H1 (cell line): ENCODE measurements at regions not wholly inside any gene's neighbourhood (a gene's known extent, or its start where the extent isn't known, plus 50 kb on each side); places are given as distances from the start of the nearest gene placed in this dataset.

ENCODE experiments used
- CTCF ChIA-PET: fragments of 300-600 bp; sonication (Branson Sonifier 250); formaldehyde crosslinking; loops from one replicate; lab custom pipeline; 2021; ENCODE audit not compliant: partially characterized antibody; lab: Charles Lee
- POLR2A ChIA-PET: fragments of 300-600 bp; sonication (Branson Sonifier 250); formaldehyde crosslinking; loops from one replicate; lab custom pipeline; 2021; ENCODE audit warnings: inconsistent platforms; ENCODE audit not compliant: partially characterized antibody; lab: Charles Lee
- DNase-seq, 2 experiments: peaks; one replicate each; pipeline versions ENCODE4 v3.0.0 to v3.0.0-alpha.2; 2010 to 2022; ENCODE audit warnings: low spot score in 2 of 2, low read depth in 1 of 2, mixed read lengths in 1 of 2
- FAIRE-seq: peaks from 2 replicates; lab custom pipeline; 2011; peaks lifted over from hg19 to GRCh38; lab: Jason Lieb, UNC
- H2AFZ ChIP-seq: 2 replicates; pipeline ENCODE4 v1.8.1; 2012; ENCODE audit warnings: low read length, inconsistent platforms
- H2AK5ac ChIP-seq: 2 replicates; pipeline ENCODE4 v1.6.1; 2013; ENCODE audit warnings: low read depth, low read length
- H2BK120ac ChIP-seq: replicated peaks from 2 replicates; pipeline ENCODE3; 2013; ENCODE audit warnings: low read depth, low read length, inconsistent platforms
- H2BK12ac ChIP-seq: 2 replicates; pipeline ENCODE4 v1.6.1; 2013; ENCODE audit warnings: low read depth, low read length
- H2BK15ac ChIP-seq: 2 replicates; pipeline ENCODE4 v1.6.1; 2013; ENCODE audit warnings: low read length
- H2BK20ac ChIP-seq: 2 replicates; pipeline ENCODE4 v1.6.1; 2013; ENCODE audit warnings: low read length
- H2BK5ac ChIP-seq: 2 replicates; pipeline ENCODE4 v1.6.1; 2013; ENCODE audit warnings: low read depth, low read length
- H3K14ac ChIP-seq: 2 replicates; pipeline ENCODE4 v1.6.1; 2013; ENCODE audit warnings: inconsistent platforms; ENCODE audit not compliant: insufficient read length
- H3K18ac ChIP-seq: 2 replicates; pipeline ENCODE4 v1.6.1; 2013; ENCODE audit warnings: low read length; ENCODE audit errors: extremely low read depth
- H3K23ac ChIP-seq: 2 replicates; pipeline ENCODE4 v1.6.1; 2013; ENCODE audit warnings: inconsistent platforms; ENCODE audit not compliant: insufficient read length
- H3K23me2 ChIP-seq: 2 replicates; pipeline ENCODE4 v1.6.1; 2013; ENCODE audit warnings: low read depth, low read length
- H3K27ac ChIP-seq: 2 replicates; pipeline ENCODE4 v1.6.1; 2011; ENCODE audit warnings: low read depth, low read length, inconsistent platforms
- H3K27me3 ChIP-seq, 4 experiments: replicated peaks in 1 of 4; 1 replicate in 1 of 4; 2 replicates in 3 of 4; pipeline versions ENCODE4 v1.6.1 to v1.8.1; 2011 to 2013; ENCODE audit warnings: low read length in 3 of 4, mild to moderate bottlenecking in 3 of 4, inconsistent platforms in 2 of 4, mixed read lengths in 2 of 4, moderate library complexity in 1 of 4; ENCODE audit not compliant: control insufficient read depth in 3 of 4, insufficient read depth in 3 of 4; ENCODE audit errors: extremely low read depth in 1 of 4
- H3K36me3 ChIP-seq, 4 experiments: 2 replicates each; pipeline versions ENCODE4 v1.6.1 to v1.8.1; 2011 to 2013; ENCODE audit warnings: mild to moderate bottlenecking in 4 of 4, low read length in 3 of 4, moderate library complexity in 2 of 4, control low read depth in 1 of 4, inconsistent platforms in 1 of 4; ENCODE audit not compliant: insufficient read depth in 4 of 4, control insufficient read depth in 2 of 4
- H3K4ac ChIP-seq: replicated peaks from 2 replicates; pipeline ENCODE3; 2013; ENCODE audit warnings: low read length, low read depth, mixed read lengths, inconsistent platforms; ENCODE audit not compliant: insufficient read length
- H3K4me1 ChIP-seq, 4 experiments: replicated peaks in 1 of 4; 1 replicate in 1 of 4; 2 replicates in 3 of 4; pipeline versions ENCODE4 v1.6.1 to v1.8.1; 2011 to 2013; ENCODE audit warnings: low read length in 3 of 4, inconsistent platforms in 2 of 4, mixed read lengths in 1 of 4; ENCODE audit not compliant: insufficient read depth in 4 of 4, control insufficient read depth in 3 of 4
- H3K4me2 ChIP-seq, 2 experiments: 2 replicates each; pipeline versions ENCODE4 v1.6.1 to v1.8.1; 2011 to 2013; ENCODE audit warnings: low read depth in 2 of 2, low read length in 2 of 2, control low read depth in 1 of 2, inconsistent platforms in 1 of 2, mild to moderate bottlenecking in 1 of 2; ENCODE audit not compliant: insufficient read depth in 1 of 2
- H3K4me3 ChIP-seq, 4 experiments: fragments of 200-600, 300-600 bp in 1 of 4; sonication (generic), shearing (Covaris generic), sonication (Bioruptor Twin) in 1 of 4; 2 replicates each; pipeline versions ENCODE4 v1.5.1 to v1.8.1; 2011 to 2016; ENCODE audit warnings: low read length in 4 of 4, low read depth in 3 of 4, control low read depth in 2 of 4, inconsistent platforms in 2 of 4, mild to moderate bottlenecking in 2 of 4, mixed read lengths in 1 of 4, moderate library complexity in 1 of 4; ENCODE audit not compliant: insufficient read depth in 2 of 4; ENCODE audit errors: extremely low read depth in 1 of 4
- H3K56ac ChIP-seq: replicated peaks from 2 replicates; pipeline ENCODE3; 2013; ENCODE audit warnings: low read depth, mild to moderate bottlenecking, mixed read lengths, low read length, inconsistent platforms; ENCODE audit not compliant: insufficient read length
- H3K79me1 ChIP-seq: 2 replicates; pipeline ENCODE4 v1.6.1; 2013; ENCODE audit warnings: low read depth, low read length, control low read depth
- H3K79me2 ChIP-seq, 2 experiments: 2 replicates each; pipeline versions ENCODE4 v1.6.1 to v1.8.1; 2012 to 2013; ENCODE audit warnings: low read length in 2 of 2, mild to moderate bottlenecking in 2 of 2, inconsistent platforms in 1 of 2; ENCODE audit not compliant: insufficient read depth in 2 of 2, control insufficient read depth in 1 of 2
- H3K9ac ChIP-seq, 4 experiments: replicated peaks in 1 of 4; 1 replicate in 1 of 4; 2 replicates in 3 of 4; pipeline versions ENCODE4 v1.6.1 to v1.8.1; 2011 to 2013; ENCODE audit warnings: low read depth in 3 of 4, low read length in 3 of 4, control low read depth in 2 of 4, mild to moderate bottlenecking in 2 of 4, moderate library complexity in 2 of 4, inconsistent platforms in 1 of 4; ENCODE audit errors: extremely low read depth in 1 of 4
- H3K9me3 ChIP-seq, 2 experiments: 2 replicates each; pipeline versions ENCODE4 v1.6.1 to v1.8.1; 2012 to 2013; ENCODE audit warnings: mild to moderate bottlenecking in 2 of 2, moderate library complexity in 2 of 2, control low read depth in 1 of 2, inconsistent platforms in 1 of 2, low read depth in 1 of 2, low read length in 1 of 2, mixed read lengths in 1 of 2; ENCODE audit not compliant: insufficient read depth in 2 of 2
- H4K20me1 ChIP-seq, 2 experiments: replicated peaks in 1 of 2; 2 replicates each; pipeline versions ENCODE3 to v1.8.1; 2011 to 2013; ENCODE audit warnings: inconsistent platforms in 2 of 2, low read length in 2 of 2, mild to moderate bottlenecking in 1 of 2; ENCODE audit not compliant: insufficient read depth in 2 of 2, control insufficient read depth in 1 of 2
- H4K5ac ChIP-seq: 2 replicates; pipeline ENCODE4 v1.6.1; 2013; ENCODE audit warnings: low read length, low read depth, mixed read lengths, inconsistent platforms; ENCODE audit not compliant: insufficient read length
- H4K8ac ChIP-seq: 2 replicates; pipeline ENCODE4 v1.8.0; 2013; ENCODE audit warnings: mild to moderate bottlenecking, moderate library complexity, low read length, inconsistent platforms; ENCODE audit not compliant: insufficient read depth; ENCODE audit errors: extremely low read depth
- H4K91ac ChIP-seq: replicated peaks from 2 replicates; pipeline ENCODE3; 2013; ENCODE audit warnings: low read length, mixed read lengths, inconsistent platforms; ENCODE audit not compliant: insufficient read length
- CTBP2 ChIP-seq: IDR thresholded peaks from 2 replicates; pipeline ENCODE4 v1.7.0; 2011; ENCODE audit warnings: borderline replicate concordance, mild to moderate bottlenecking, moderate library complexity, mixed read lengths, low read length; ENCODE audit not compliant: insufficient read depth, insufficient read length
- EZH2 ChIP-seq: fragments of 200-600 bp; sonication (generic); IDR thresholded peaks from 2 replicates; pipeline ENCODE4 v1.7.1; 2012; ENCODE audit warnings: low read depth, mild to moderate bottlenecking, moderate library complexity, low read length, inconsistent platforms; ENCODE audit not compliant: severe bottlenecking
- JUN ChIP-seq: IDR thresholded peaks from 2 replicates; pipeline ENCODE4 v1.6.1; 2011; ENCODE audit warnings: low read depth, mild to moderate bottlenecking, improper control_type of control experiment, low read length
- RAD21 ChIP-seq, 2 experiments: IDR thresholded peaks in 1 of 2; conservative IDR thresholded peaks in 1 of 2; 2 replicates each; pipeline ENCODE4 v1.6.1; 2011; ENCODE audit warnings: low read depth in 2 of 2, low read length in 2 of 2, improper control_type of control experiment in 1 of 2, inconsistent platforms in 1 of 2, mild to moderate bottlenecking in 1 of 2, moderate library complexity in 1 of 2
- SUZ12 ChIP-seq: fragments of 200-600 bp; sonication (generic); IDR thresholded peaks from 2 replicates; pipeline ENCODE4 v1.6.1; 2012; ENCODE audit warnings: mild to moderate bottlenecking, inconsistent platforms, low read length, moderate library complexity, mixed read lengths
- WGBS, 2 experiments: shearing (Covaris generic) in 1 of 2; methylation state at CpG; one replicate each; pipeline versions ENCODE4 v1.1.6 to v1.1.7; 2013 to 2015; ENCODE audit warnings: low lambda C conversion rate in 2 of 2, mixed read lengths in 2 of 2, inconsistent platforms in 1 of 2, low coverage in 1 of 2, missing lambda C conversion rate in 1 of 2; ENCODE audit not compliant: insufficient replicate concordance in 2 of 2, insufficient coverage in 1 of 2, insufficient read length in 1 of 2; ENCODE audit errors: extremely low coverage in 1 of 2, missing lambda C conversion rate in 1 of 2; 5-methylcytosine and 5-hydroxymethylcytosine counted together
- TF ChIP-seq, protein P1 (sequence below): IDR thresholded peaks from 2 replicates; pipeline ENCODE4 v1.6.1; 2011; ENCODE audit warnings: low read length, improper control_type of control experiment

GRCh38 chr1:38336301-38336923, 289.8 kb upstream of the POU3F1 start:
- POLR2A ChIA-PET = interaction anchor here (1.3 kb wide), 1 partner anchor 52 kb away, joined by 3 read pairs; no protein-coding TSS in a partner anchor
- no peak overlapping the region for H2AFZ ChIP-seq
- CTCF ChIA-PET = interaction anchor here (2.3 kb wide), 1 partner anchor 24 kb away, joined by 7 read pairs; no protein-coding TSS in a partner anchor
- no peak overlapping the region for H2BK12ac ChIP-seq
- DNase-seq (no peak), FAIRE-seq (no peak)
- H3K56ac ChIP-seq = no peak overlapping the region
- TF ChIP-seq JUN = no peak
- TF ChIP-seq, protein P1, sequence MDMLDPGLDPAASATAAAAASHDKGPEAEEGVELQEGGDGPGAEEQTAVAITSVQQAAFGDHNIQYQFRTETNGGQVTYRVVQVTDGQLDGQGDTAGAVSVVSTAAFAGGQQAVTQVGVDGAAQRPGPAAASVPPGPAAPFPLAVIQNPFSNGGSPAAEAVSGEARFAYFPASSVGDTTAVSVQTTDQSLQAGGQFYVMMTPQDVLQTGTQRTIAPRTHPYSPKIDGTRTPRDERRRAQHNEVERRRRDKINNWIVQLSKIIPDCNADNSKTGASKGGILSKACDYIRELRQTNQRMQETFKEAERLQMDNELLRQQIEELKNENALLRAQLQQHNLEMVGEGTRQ = no peak
- no peak for TF ChIP-seq RAD21 (IDR thresholded peaks at IDR 0.05 in 1 of 2, conservative IDR thresholded peaks at IDR 0.05 in 1 of 2; ENCODE audit: low read depth in 2 of 2, low read length in 2 of 2)
- TF ChIP-seq EZH2 = no peak
- TF ChIP-seq SUZ12 = no peak
- TF ChIP-seq CTBP2 = no peak
- peaks cover 2 to 11% (median 5%) of the 10 kb centered on the region in 4 experiments; a peak in 5 of 7 replicates for H3K4me1 ChIP-seq
- no peaks in the 10 kb centered on the region; a peak in 1 of 7 replicates for H3K27me3 ChIP-seq
- H3K14ac ChIP-seq = no peak overlapping the region
- H2BK20ac ChIP-seq = 0 out of 2 replicates have a peak overlapping the region, but pooled peaks have one; percentile 40
- H4K91ac ChIP-seq = no peak overlapping the region
- WGBS, 2 experiments = 96% methylated on average over 8 of the region's 8 CpGs; no CpG with 5 or more reads in 1 of the 2 experiments
- no peak overlapping the region for H3K9ac ChIP-seq
- H3K79me2 ChIP-seq = no peaks in the 10 kb centered on the region
- no peak overlapping the region for H2AK5ac ChIP-seq
- H3K36me3 ChIP-seq = no peaks in the 10 kb centered on the region
- H2BK15ac ChIP-seq = no peak overlapping the region
- H3K9me3 ChIP-seq = no peaks in the 10 kb centered on the region
- H3K23ac ChIP-seq = no peak overlapping the region
- no peak overlapping the region for H4K8ac ChIP-seq
- no peak overlapping the region for H3K27ac ChIP-seq
- H3K4me3 ChIP-seq = no peak overlapping the region
- H3K23me2 ChIP-seq = peaks cover 2% of the 10 kb centered on the region; the same call in 1 of the 2 replicates
- no peak overlapping the region for H3K18ac ChIP-seq
- no peak overlapping the region for H4K5ac ChIP-seq
- no peaks in the 10 kb centered on the region for H4K20me1 ChIP-seq
- no peak overlapping the region for H3K4me2 ChIP-seq
- no peak overlapping the region for H2BK120ac ChIP-seq
- no peak overlapping the region for H2BK5ac ChIP-seq
- no peaks in the 10 kb centered on the region for H3K79me1 ChIP-seq
- H3K4ac ChIP-seq = no peak overlapping the region
